GM21360 (cell line): ENCODE measurements at regions not wholly inside any gene's neighbourhood (a gene's known extent, or its start where the extent isn't known, plus 50 kb on each side); places are given as distances from the start of the nearest gene placed in this dataset.

Source experiments
- ATAC-seq: cut with Tn5 transposase; IDR thresholded peaks from one replicate; pipeline ENCODE4 v1.9.1; 2021; ENCODE audit warnings: mild to moderate bottlenecking, moderate library complexity; ENCODE audit not compliant: unreplicated experiment

GRCh38 chr5:93072831-93073459 is 508.1 kb downstream of the NR2F1-AS1 start:
- no peak for ATAC-seq

GRCh38 chr5:93071710-93072109 is 509.3 kb downstream of the NR2F1-AS1 start:
- ATAC-seq: no peak

GRCh38 chr5:93070938-93071337 is 510.1 kb downstream of the NR2F1-AS1 start:
- no peak for ATAC-seq

GRCh38 chr5:93069276-93069675 is 511.7 kb downstream of the NR2F1-AS1 start:
- no peak for ATAC-seq

GRCh38 chr5:93062548-93062947 is 518.5 kb downstream of the NR2F1-AS1 start:
- no peak for ATAC-seq

GRCh38 chr5:93058309-93058708 is 522.7 kb downstream of the NR2F1-AS1 start:
- no peak for ATAC-seq

- no peak for ATAC-seq
These were observed 523.7 kb downstream of the NR2F1-AS1 start for GRCh38 chr5:93057311-93057710.

- ATAC-seq: no peak
These were observed 525.0 kb downstream of the NR2F1-AS1 start for GRCh38 chr5:93055971-93056370.

- ATAC-seq: no peak
These were observed 525.5 kb downstream of the NR2F1-AS1 start for GRCh38 chr5:93055561-93055960.

GRCh38 chr5:93054424-93055163 is 526.4 kb downstream of the NR2F1-AS1 start:
- no peak for ATAC-seq

- no peak for ATAC-seq
These were observed 527.2 kb downstream of the NR2F1-AS1 start for GRCh38 chr5:93053825-93054224.

- no peak for ATAC-seq
These were observed 532.2 kb downstream of the NR2F1-AS1 start for GRCh38 chr5:93048858-93049257.

GRCh38 chr5:93044859-93045666 is 536.0 kb downstream of the NR2F1-AS1 start:
- no peak for ATAC-seq

- ATAC-seq: no peak
These were observed 541.1 kb downstream of the NR2F1-AS1 start for GRCh38 chr5:93039888-93040287.

- no peak for ATAC-seq
These were observed 546.1 kb downstream of the NR2F1-AS1 start for GRCh38 chr5:93034621-93035590.

- ATAC-seq: no peak
These were observed 558.1 kb downstream of the NR2F1-AS1 start for GRCh38 chr5:93022796-93023447.

- no peak for ATAC-seq
These were observed 558.8 kb downstream of the NR2F1-AS1 start for GRCh38 chr5:93022211-93022610.

- ATAC-seq: no peak
These were observed 561.1 kb downstream of the NR2F1-AS1 start for GRCh38 chr5:93019896-93020295.

- no peak for ATAC-seq
These were observed 562.6 kb downstream of the NR2F1-AS1 start for GRCh38 chr5:93018461-93018860.

- no peak for ATAC-seq
These were observed 563.2 kb downstream of the NR2F1-AS1 start for GRCh38 chr5:93017849-93018248.
